HG03520 (cell line): ENCODE measurements at regions not wholly inside any gene's neighbourhood (a gene's known extent, or its start where the extent isn't known, plus 50 kb on each side); places are given as distances from the start of the nearest gene placed in this dataset.

Experiments
- ATAC-seq: cut with Tn5 transposase; IDR thresholded peaks from one replicate; pipeline ENCODE4 v1.9.1; 2021; ENCODE audit warnings: mild to moderate bottlenecking, moderate library complexity; ENCODE audit not compliant: unreplicated experiment

DNA sequence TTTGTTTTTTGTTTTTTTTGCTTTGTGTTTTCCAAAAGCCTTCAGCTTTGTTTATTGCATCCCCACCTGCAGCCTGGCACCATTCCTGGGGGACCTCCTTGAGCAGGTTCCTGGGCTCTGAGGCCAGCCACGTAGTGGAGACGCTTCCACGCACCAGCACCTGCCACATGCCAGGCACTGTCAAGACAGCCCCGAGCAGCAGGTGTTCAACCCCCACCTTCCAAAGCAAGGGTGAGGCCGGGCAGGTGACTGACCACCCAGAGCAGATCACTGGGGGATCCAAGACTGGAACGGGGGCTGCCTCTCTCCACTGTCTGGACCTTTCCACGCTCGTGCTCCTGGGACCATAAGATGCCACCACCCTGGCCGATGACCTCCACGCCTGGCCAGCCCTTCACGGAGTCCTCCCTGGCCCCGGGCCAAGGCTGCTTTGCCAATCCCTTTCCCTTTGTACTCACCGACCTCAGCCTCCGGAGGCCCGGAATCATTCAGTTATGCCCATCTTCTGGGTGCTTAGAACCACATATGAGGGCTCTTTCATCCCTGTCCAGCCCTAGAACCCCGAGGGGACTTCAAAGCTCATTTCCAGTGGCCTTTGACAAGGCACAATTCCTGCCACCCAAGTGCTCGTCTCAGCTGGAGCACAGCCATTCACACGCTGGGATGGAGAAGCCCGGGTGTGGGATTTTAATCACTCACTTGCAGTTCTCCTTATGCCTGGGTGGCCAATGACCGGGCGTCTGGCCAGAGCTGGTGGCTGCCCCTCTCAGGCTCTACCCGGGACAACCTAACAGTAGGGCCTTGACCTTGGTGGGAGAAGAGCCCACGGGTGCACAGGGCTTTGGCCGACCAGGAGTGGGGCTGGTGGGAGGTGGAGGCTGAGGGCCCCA, 330.8 kb downstream of the NPHP4 start:
- ATAC-seq = no peak

DNA sequence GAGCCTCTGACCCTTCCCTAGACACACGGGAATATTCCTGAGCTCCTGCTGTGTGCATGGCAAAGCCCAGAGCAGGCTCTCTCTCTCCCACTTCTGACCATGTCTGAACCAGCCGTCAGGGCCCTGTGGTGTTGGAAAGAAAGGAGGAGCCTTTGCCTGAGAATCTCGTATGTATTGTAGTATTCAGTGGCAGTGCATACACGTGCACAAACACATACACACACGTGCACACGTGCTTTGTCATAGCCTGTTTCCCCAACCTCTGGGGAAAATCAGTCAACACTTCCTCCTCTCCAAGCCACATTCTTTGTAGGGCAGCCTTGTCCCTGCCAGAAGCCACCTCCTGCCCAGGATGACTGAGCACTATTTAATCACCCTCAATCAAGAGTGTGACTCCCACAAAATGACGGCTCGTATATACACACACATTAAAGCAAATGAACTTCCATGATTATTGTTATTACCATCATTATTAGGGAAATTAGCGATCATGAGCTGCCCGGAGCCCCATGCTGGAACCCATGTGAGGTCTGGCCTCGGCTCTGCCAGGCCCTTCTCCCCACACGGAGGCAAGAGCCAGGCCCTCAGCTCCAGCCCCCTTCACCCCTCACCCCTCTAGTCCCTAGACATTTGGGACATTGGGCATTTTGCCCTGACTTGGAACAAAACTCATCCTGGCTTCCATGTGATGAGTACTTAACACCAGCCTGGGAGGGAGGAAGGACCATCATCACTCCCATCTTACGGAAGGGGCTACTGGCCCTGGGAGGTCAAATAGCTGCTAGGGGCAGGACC, 331.9 kb downstream of the NPHP4 start:
- no peak for ATAC-seq

DNA sequence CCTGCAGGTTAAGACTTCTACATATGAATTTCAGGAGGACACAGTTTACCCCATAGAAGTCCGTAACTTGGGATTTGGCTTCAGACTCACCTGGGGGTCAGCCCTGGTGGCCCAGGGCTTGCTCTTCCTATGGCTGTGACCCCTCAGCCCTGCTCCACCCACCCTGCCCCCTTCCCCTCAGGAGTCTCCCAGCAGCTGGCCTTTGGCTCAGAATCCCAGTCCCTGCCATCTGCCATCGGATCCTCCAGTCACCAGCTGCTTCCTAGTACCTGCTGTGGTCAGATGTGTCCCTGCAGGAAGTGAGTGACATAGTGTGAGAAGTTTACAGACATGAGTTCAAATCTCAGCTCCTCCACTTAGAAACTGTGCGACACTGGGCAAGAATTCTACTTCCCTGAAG, 332.6 kb downstream of the NPHP4 start:
- no peak for ATAC-seq

DNA sequence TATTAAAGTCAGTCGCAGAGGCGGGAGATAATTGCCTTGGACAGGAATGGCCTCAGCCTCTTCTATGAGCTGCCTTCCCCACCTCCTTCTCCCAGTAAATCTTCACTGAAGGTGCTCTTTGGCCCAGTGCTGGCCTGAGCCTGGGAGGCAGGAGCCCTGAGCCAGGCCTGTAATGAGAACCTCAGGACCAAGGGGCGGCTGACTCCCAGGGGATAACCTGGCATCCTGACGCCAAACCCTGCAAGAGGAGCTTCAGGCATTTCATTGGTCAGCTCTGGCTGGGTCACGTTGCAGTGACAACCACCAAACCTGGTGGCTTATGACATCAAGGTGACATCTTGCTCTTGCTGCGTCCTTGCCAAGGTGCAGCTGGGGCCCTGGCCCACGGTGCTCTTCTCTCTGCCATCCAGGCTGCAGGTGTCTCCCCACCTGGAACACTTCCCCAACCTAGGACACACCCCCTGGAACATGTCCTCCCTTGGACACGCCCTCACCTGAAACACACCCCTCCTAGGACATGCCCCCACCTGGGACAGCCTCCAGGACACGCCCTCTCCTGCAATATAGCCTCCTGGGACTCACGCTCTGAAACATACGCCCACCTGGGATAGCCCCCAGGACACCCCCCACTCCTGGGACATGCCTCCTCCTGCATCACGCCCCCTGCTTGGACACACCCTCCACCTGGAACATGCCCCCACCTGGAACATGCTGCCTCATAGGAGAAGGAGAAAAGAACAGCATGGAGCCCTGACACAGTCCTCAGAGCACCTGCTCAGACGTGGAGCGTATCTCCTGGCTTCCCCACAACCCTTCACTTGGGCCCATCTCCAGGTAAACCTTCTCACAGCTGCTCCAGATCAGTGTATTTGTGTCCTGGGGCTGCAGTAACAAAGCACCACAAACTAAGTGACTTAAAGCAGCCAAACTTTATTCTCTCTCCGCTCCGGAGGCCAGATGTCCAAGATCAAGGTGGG, 333.6 kb downstream of the NPHP4 start:
- ATAC-seq = no peak

DNA sequence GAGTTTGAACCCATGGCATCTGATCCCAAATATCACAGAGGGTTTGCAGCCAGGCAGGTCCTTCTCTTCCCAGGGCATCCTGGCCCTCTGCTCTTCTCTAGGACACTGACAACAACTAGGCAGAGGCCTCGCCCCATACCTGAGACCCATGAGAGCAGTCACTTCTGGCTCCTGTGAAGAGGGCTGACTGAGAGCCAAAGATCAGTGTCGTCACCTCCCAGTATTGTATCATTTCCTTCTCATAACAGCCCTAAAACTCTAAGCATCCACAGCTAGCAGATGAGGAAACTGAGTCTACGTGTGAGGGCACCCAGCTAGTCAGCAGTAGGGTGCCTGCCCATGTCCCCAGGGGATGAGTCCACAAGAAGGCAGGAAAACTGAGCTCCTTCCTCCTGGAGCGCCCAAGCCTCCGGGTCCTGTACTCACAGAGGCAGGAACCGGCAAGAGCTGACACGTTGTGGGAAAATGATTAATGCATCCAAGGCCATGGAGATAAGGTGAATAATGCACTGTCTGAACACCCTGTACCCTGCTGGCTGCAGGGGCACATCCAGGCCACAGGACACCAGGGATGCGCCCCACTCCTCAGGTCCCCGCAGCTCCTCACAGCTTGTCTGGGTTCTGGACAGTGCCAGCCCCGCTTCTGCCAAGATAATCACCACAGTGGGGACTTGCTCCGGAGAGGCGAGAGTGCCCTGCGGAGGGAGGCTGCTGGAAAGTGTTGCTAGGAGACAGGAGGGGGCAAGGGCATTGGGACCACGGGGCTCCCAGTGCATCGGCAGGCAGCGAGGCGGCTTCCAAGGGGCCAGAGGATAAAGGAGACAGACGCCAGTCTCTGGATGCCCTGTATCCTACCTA, 340.0 kb downstream of the NPHP4 start:
- ATAC-seq = no peak

DNA sequence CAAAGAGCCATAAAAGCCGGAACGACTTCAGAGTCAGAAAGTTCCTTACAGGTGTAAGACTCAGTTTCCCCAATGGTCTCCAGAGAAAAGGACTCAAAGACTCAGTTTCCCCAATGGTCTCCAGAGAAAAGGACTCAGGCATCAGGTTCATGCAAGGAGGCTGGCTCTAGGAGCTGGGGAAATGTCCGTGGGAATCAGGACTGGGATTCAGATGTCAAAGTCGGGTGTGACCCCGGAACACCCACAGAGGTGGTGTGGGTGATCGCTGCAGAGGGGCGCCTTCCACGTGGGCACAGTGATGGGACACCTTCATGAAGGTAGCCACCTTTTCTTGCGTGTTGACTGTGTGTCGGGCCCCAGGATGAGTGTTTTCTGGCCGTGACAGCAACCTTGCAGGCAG, 340.8 kb downstream of the NPHP4 start:
- no peak for ATAC-seq

DNA sequence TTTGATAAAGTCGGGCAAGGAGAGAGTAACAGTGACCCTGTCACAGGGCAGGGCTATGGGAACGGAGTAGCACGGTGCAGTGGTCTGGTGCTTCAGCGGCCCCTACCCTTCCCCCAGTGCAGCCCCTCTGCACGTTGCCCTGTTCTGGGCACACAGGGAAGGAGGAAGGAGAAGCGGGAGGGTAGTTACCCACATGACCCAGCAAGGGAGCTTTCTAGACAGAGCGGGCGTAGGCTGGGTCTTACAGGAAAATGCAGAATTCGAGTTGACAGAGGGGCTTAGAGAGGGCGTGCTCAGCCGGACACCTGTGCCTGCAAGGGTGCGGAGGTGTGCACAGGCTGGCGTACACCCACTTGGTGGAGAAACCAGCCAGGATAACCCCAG, 341.2 kb downstream of the NPHP4 start:
- ATAC-seq = no peak

DNA sequence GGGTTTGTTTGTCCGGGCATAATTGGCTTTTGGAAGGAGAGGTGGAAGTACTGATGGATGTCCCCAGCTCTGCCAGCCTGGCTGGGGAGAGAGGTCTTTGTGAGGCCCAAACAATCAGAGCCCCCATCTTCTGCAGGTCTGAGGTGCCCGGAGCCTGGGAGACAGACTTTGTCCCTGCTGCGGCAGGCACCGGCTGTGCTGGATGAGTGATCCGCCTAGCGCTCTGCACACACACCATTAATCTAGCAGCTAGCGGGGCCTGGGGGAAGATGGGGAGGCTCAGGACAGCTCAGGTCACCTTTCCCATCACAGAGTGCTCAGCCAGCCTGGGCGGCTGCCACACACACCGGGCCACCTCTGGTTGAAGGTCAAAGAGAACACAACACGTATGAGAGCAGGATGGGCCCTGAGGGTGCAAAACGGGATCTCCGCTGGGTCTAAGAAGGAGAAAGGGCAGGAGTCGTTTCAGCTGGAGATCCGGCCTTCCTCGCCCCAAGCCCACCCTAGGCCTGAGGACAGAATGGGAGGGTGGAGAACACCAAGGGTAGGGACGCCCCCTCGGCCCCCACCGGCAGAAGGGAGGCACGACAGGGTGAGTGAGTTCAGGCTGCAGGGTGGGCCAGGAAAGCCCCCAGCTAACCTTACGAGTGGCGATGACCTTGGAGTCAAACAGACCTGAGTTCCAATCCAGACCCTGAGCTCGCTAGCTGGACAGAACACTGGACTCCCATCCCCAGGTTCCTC, 341.8 kb downstream of the NPHP4 start:
- ATAC-seq = no peak

DNA sequence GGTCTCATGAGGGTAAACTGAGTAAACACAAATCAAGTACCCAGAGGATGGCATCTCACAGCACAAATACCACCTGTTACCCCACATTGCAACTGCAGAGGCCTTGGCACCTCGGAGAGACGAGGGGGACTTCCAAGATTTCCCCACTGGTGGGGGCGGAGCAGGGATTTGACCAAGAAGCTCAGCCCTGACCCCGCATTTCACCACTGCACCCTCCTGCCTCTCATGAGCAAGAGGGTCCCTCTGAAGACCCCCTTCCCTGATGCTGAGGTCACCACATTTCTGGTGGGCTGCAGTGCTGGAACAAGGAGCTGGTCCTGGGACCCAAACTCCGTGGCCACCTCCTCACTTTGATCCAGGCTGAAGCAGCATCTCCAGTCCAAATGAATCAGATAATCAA, 342.4 kb downstream of the NPHP4 start:
- no peak for ATAC-seq

DNA sequence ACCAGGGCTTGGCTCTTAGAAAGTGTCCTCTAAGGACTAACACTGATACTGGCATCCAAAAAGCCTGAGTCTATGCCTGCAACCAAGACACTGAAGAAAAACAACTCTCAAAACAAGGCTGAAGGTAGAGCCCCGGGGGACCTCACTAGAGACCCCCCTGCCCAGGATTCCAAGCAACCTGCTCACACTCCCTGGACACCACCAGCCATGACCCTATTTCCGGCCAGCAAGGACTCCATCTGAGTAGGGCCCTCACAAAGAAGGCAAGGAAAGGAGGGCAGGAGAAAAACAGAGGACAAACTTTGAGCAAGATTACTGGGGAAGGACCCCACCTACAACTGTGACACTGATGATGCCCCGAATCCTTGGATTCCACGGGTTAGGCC, 343.1 kb downstream of the NPHP4 start:
- no peak for ATAC-seq

DNA sequence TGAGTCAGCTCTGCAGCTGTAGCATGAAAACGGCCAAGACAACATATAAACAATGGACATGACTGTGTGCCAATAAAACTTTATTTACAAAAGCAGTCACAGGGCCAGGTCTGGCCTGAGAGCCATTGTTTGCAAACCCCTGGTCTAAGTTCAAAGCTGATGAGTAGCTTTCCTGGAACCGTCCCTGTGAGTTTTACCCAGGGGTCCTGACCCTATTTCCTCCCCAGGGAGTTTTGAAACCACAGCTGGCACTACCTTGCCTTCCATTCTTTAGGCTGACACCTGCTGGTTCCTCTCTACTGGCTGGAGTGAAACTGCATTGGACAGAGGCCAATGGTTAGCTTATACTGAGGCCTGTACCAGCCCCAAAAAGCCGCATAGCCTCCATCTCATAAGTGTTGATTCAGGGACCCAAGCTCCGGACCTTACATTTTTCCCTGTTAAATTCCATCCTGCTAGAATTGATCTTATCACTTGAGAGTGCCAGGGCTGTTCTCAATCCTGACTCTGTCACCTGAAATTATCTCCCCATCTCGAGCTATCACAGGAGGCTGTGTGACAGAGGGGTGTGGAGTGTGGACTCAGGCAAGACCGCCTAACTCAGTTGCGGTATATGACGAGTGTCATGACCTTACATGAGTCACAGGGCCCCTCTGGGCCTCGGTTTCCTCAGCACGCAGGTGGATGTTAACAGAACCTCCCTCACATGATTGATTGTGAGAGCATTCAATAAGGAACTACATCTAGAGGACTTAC, 343.6 kb downstream of the NPHP4 start:
- no peak for ATAC-seq

DNA sequence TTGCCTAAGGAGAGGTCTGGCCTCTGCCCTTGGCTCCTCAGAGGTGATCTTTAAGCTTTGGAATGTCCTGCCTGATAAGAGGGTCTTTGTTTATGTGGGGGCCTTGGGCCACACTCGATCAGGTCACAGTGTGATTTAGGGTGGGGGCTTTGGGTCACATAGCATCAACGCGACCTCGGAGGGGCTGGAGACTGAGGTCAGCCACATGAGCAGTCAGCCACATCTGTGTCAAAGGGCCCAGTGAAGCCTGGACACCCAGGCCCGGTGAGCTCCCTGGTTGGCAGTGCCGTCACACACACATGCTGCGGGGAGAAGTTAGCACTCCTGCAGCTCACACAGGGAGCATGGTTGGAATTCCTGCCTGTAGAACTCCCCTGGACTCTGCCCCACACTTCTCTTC, 345.0 kb downstream of the NPHP4 start:
- ATAC-seq = no peak

DNA sequence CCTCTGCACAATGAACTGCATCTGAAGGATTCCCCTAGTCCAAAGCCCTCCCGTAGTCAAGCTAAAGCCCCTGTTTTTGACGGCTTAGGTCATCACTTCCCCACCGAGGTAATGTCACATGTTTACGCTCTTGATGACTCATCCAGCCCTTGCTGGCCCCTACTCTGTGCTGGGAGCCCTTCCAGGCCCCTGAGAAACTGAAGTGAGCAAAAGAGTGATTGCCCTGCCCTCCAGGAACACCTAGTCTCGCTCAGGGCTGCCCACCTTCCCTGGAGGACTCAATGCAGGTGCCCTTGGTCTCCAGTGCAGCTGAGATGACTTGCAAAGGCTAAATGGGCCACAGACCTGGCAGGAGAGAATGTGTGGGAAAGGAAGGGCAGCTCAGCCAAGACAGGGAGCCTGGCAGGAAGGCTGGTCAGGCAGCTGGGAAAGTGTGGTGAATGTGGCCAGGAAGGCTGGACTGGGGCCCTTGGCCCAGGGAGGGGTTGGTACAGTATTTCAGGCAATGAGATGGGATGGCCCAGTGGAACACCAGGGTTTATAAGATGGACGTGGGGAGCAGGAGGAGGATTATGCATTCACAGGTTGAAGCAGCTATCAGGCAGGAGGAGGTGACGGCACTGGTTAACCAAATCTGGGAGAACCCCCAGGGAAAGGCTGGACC, 345.6 kb downstream of the NPHP4 start:
- ATAC-seq = no peak

DNA sequence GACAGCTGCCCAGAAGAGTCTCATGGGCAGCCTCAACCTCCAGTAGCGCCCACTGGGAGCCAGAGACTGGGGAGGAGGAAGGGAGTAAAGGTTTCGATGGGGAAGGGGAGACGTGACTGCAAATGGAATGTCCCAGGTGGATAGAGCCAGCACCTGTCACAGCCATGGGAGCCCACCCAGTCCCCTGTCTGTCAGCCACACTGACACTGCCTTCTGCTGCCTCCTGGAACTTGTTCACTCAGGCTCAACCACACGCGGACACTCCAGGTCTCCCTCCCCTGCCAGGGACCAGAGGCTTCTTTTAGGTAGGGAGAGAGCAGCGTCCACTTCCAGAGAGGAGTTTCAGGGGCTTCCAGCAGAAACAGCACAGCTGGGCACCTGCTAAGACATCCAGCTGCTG, 346.3 kb downstream of the NPHP4 start:
- no peak for ATAC-seq

DNA sequence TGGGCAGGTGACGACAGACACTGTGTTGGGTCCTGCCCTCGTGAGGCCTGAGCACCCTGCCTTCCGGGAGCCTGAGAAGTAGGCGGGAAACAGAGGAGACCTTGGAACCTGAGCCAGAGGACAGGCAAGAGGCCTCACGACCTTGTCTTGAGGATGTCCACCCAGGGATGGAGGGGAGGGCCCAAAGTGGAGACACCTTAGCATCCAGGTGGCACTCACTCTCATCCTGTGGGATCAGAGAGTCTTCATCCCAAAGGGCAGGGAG, 347.2 kb downstream of the NPHP4 start:
- no peak for ATAC-seq

DNA sequence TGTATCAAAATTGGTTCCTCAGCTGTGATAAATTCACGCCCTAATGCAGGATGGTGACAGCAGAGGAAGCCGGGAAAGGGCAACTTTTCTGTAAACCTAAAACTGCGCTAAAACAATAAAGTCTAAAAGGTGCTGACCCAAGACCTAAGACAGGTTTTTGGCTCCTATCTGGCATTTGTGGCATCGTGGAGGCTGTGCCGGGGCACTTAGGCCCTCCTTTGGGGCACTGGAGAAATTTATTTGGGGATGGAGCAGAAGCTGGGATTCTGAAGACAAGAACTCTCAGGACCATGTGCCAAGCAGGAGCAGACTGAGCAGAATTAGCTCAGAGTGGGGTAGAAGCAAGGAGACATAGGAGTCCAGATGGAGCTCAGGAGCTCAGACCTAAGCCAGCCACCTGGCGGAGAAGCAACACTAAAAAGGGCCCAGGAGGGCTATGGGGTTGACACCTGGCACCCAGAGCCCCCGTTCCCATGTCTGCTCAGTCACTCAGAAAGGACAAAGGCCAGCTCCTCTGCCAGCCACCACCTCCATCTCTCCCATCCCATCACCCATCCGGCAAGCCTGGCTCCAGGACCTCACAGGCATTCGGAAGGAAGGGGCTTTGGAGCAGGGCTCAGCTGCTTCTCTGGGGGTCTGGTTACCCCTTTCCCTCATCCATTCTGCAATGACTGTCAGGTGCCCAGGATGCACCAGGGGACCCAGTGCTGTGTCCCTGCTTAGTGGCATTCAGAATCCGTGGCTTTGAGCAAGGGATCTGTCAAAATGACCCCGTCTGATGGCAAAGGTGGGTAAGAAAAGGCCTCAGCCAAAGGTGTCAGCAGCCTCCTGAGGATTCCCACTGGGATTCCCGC, 347.7 kb downstream of the NPHP4 start:
- ATAC-seq = no peak

DNA sequence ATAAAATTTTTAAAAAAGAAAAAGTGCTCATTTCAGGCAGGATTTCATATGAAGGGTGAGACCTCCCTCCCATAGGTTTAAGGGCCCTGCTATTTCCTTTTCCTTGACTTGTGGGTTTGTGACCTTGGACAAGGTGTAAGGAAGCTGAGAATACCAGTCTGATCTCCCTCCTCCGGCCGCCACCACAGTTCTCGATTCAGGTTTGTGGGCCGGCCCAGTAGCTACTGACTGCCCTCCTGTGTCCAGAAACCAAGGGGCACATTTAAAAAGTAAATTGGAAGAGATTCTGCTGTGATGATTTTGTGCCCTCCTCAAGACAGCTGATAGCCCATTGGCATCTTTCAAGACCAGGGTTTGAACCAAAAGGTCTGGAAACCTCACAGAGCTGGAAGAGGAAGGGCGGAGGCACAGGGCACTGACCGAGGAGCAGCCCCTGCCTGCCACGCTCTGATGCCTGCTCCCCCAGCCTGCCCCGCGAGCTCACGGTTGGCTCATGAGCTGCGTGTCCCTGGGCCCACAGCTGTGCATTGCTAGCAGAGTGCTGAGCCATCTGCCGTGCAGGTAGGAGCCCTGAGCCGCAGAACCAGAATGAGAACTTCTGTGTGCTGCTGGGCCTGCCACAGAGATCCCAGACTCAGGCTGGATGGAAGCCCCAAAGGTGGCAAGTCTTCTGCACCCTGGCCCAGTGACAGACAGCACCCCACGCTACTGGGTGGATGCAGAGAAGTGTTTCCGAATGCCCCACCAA, 348.7 kb downstream of the NPHP4 start:
- ATAC-seq = no peak
